ENCODE measurements at regions not wholly inside any gene's neighbourhood (a gene's known extent, or its start where the extent isn't known, plus 50 kb on each side); places are given as distances from the start of the nearest gene placed in this dataset.

- no peak for TF ChIP-seq CTCF (IDR thresholded peaks at IDR 0.05)
- no peak for TF ChIP-seq POLR2A (IDR thresholded peaks at IDR 0.05)
- TF ChIP-seq EP300 (IDR thresholded peaks at IDR 0.05; ENCODE audit: low read depth): no peak
These were observed 176.9 kb downstream of the FAT3 start for GRCh38 chr11:92401520-92401919.

Data from transverse colon (tissue), 3 donors.